ENCODE measurements at regions not wholly inside any gene's neighbourhood (a gene's known extent, or its start where the extent isn't known, plus 50 kb on each side); places are given as distances from the start of the nearest gene placed in this dataset.
A peak's percentile ranks its signal among the peaks of the same experiment; 100 is the strongest.
"Not testable (repeated sequence)": the region's sequence is repeated elsewhere in the genome, so short reads cannot be mapped to it uniquely, and the experiment has no call there.

DNA sequence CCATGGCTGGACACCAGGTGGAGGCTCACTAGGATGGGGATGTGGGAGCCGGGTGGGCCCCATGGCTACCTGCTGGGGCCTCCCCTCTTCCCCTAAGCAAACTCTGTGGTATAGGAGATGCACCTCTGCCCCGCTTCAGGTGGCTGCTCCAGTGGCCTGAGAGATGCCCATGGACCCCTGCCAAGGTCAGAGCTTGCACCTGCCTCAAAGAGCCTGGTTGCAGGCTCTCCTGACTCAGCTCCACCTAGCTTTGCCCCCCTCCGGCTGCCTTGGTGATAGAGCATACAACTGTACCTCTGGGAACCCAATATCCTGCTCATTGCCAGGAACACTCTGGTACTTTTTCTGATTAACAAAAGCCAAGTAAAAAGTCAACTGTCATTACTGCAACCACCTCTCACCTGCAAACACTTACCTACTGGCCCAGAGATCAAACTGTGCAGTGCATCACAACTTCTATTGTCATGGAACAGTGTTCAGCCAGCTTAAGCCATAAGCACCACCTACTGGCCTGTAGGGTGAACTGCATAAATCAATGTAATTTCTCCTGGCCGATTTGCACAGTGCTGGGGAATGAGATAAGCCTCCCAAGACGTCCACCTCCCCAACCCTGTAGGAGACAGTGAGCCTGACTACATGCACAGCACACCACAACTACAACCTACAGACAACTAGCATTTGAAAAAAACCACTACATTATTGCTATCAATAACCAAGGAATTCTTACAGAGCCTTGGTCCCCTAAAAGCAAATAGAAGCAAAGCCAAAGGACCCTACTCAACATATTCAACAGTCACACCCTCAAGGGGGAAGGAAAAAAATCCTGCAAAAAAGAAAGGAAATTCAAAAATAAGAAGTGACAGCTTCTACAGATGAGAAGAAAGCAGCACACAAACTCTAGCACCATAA is 352.4 kb upstream of the ARHGEF26 start:
- H3K9me3 Mint-ChIP-seq = peaks cover 5% of the 10 kb centered on the region
- H3K4me3 Mint-ChIP-seq = no peak overlapping the region
- peak; percentile 41 for DNase-seq
- H3K36me3 Mint-ChIP-seq (ENCODE audit: low read depth) = no peaks in the 10 kb centered on the region
- H3K27ac Mint-ChIP-seq = no peak overlapping the region
- no peaks in the 10 kb centered on the region for H3K4me1 Mint-ChIP-seq (ENCODE audit: low read depth)
- H3K27me3 Mint-ChIP-seq (ENCODE audit: insufficient read depth) = no peaks in the 10 kb centered on the region; the same call in none of the 2 replicates
- TF ChIP-seq, protein P1, sequence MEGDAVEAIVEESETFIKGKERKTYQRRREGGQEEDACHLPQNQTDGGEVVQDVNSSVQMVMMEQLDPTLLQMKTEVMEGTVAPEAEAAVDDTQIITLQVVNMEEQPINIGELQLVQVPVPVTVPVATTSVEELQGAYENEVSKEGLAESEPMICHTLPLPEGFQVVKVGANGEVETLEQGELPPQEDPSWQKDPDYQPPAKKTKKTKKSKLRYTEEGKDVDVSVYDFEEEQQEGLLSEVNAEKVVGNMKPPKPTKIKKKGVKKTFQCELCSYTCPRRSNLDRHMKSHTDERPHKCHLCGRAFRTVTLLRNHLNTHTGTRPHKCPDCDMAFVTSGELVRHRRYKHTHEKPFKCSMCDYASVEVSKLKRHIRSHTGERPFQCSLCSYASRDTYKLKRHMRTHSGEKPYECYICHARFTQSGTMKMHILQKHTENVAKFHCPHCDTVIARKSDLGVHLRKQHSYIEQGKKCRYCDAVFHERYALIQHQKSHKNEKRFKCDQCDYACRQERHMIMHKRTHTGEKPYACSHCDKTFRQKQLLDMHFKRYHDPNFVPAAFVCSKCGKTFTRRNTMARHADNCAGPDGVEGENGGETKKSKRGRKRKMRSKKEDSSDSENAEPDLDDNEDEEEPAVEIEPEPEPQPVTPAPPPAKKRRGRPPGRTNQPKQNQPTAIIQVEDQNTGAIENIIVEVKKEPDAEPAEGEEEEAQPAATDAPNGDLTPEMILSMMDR (IDR thresholded peaks at IDR 0.05) = peak; percentile 87

DNA sequence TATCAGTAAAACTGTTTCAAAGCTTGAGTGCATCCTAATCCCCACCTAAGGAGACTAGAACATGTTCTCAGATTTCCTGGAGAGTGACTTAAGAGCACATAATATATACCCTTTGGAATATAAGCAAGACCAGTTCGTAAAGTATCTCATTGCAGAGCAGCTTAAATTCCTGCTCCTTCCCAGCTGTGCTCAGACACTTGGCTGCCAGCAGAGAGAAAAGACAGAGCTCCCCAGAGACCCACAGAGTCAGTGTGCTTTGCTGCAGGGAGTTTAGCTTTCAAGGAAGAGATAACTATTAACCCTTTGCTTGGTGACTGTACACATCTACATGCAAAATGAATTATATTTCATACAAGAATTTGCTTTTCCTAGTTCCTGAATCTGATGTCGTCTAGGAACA is 338.1 kb upstream of the ARHGEF26 start:
- no peak overlapping the region for H3K27ac Mint-ChIP-seq
- TF ChIP-seq, protein P1 (IDR thresholded peaks at IDR 0.05) = no peak

DNA sequence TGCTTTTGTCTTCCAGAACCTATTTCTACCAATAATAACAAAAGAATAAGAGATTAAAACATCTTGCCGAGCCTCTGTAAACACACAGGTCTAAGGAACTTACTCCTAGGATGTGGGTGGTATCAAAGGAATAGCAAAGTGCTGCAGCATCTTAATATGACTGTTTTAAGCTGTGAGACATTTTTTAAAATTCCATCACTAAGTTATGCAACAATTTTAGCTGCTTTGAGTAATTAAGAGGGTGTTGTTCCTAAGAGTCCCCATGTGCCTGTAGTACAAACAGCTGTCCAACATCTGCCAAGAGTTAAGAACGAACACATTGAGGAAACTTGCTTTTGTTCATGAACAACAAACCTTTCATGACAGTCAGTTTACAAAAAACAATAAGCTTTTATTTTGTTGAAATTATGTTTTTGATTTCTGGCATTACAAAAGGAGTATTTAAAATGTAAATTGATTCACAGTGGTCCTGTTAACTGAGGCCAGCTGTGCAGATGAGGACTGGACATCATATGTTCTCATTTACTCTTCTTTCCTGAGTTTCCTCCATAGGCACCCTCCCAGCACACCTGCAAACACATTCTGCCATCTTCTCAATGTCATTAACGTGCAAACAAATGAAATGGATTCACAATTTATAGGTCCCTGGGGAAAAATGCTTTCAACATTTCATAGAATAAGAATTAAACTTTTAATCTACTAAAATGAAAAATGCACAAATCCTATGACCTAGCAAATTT is 337.3 kb upstream of the ARHGEF26 start:
- no peak for DNase-seq

More for the DNA sequence above, 338.1 kb upstream of the ARHGEF26 start:
- Mint-ChIP-seq H3K36me3 (ENCODE audit: low read depth) (no peaks in the 10 kb centered on the region), H3K9me3 (no peaks in the 10 kb centered on the region; the same call in 1 of the 2 replicates), H3K4me1 (ENCODE audit: low read depth) (no peaks in the 10 kb centered on the region), H3K27me3 (ENCODE audit: insufficient read depth) (no peaks in the 10 kb centered on the region), H3K4me3 (no peak overlapping the region)
- DNase-seq = no peak

DNA sequence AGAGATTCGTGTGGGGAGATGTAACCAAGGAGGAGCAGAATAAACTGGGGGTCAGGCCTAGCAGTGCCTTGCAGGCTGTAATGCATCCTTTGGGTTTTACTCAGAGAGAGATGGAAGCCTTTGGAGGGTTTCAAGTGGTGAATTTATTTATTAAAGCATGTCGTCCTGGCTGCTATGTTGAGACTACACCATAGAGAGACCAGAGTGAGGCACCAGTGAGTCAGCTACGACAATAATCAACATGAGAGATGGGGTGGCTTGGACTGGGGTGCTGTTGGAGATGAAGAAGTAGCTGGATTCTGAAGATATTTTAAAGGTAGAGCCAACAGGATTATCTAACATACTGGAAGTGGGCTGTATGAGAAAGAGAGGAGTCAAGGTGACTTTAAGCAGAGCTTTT is 335.3 kb upstream of the ARHGEF26 start:
- DNase-seq = no peak
- Mint-ChIP-seq H3K27ac (no peak overlapping the region), H3K27me3 (ENCODE audit: insufficient read depth) (no peaks in the 10 kb centered on the region), H3K9me3 (peaks cover 18% of the 10 kb centered on the region), H3K4me1 (ENCODE audit: low read depth) (no peaks in the 10 kb centered on the region), H3K36me3 (ENCODE audit: low read depth) (no peaks in the 10 kb centered on the region), H3K4me3 (no peak overlapping the region)
- TF ChIP-seq, protein P1 (IDR thresholded peaks at IDR 0.05) = no peak

More for the DNA sequence above, 337.3 kb upstream of the ARHGEF26 start:
- no peaks in the 10 kb centered on the region for H3K27me3 Mint-ChIP-seq (ENCODE audit: insufficient read depth)
- H3K36me3 Mint-ChIP-seq (ENCODE audit: low read depth) = no peaks in the 10 kb centered on the region
- no peaks in the 10 kb centered on the region for H3K4me1 Mint-ChIP-seq (ENCODE audit: low read depth)
- TF ChIP-seq, protein P1 (IDR thresholded peaks at IDR 0.05) = no peak
- peaks cover 1% of the 10 kb centered on the region for H3K9me3 Mint-ChIP-seq
- no peak overlapping the region for H3K27ac Mint-ChIP-seq
- H3K4me3 Mint-ChIP-seq = no peak overlapping the region

DNA sequence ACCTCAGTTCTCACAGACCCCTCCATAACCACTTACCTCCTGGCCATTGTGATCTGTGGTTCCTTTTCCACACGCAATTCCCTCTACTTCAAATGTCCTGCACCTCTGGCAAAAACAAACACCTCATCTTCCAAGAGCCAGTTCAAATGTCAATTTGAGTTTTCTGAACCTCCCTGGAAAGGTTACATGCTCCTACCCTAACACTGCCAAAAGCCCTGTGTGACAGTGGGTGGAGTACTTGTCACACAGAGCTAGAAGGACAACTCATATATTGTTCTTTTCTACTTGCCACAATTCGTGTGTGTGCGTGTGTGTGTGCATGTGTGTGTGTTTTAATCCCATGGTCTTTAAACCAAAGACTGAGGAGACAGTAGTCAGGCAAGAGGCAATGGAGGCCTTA is 331.8 kb upstream of the ARHGEF26 start:
- H3K4me1 Mint-ChIP-seq (ENCODE audit: low read depth) = no peaks in the 10 kb centered on the region
- no peaks in the 10 kb centered on the region for H3K27me3 Mint-ChIP-seq (ENCODE audit: insufficient read depth)
- no peak for DNase-seq
- TF ChIP-seq, protein P1 (IDR thresholded peaks at IDR 0.05) = no peak
- H3K9me3 Mint-ChIP-seq = peaks cover 32% of the 10 kb centered on the region
- H3K27ac Mint-ChIP-seq = no peak overlapping the region
- no peak overlapping the region for H3K4me3 Mint-ChIP-seq
- no peaks in the 10 kb centered on the region for H3K36me3 Mint-ChIP-seq (ENCODE audit: low read depth)

DNA sequence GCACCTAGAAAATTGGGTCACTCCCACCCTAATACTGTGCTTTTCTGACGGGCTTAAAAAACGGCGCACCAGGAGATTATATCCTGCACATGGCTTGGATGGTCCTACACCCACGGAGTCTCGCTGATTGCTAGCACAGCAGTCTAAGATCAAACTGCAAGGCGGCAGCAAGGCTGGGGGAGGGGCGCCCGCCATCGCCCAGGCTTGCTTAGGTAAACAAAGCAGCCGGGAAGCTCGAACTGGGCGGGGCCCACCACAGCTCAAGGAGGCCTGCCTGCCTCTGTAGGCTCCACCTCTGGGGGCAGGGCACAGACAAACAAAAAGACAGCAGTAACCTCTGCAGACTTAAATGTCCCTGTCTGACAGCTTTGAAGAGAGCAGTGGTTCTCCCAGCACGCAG is 324.1 kb upstream of the ARHGEF26 start:
- not testable (repeated sequence) for H3K36me3 Mint-ChIP-seq (ENCODE audit: low read depth); H3K4me3 Mint-ChIP-seq; H3K27ac Mint-ChIP-seq; H3K4me1 Mint-ChIP-seq (ENCODE audit: low read depth); H3K27me3 Mint-ChIP-seq (ENCODE audit: insufficient read depth); DNase-seq
- H3K9me3 Mint-ChIP-seq = peaks cover 18% of the 10 kb centered on the region
